AG04450 (cell line): ENCODE measurements at regions not wholly inside any gene's neighbourhood (a gene's known extent, or its start where the extent isn't known, plus 50 kb on each side); places are given as distances from the start of the nearest gene placed in this dataset.

Source experiments
- CTCF ChIA-PET: fragments of 300-600, 350-600 bp; formaldehyde crosslinking; extraction: SDS; loops from one replicate; lab custom pipeline; 2022; ENCODE audit warnings: antibody characterized with exemption, inconsistent platforms; lab: Charles Lee
- POLR2A ChIA-PET: fragments of 350-600 bp; formaldehyde crosslinking; extraction: SDS; loops from one replicate; lab custom pipeline; 2021; ENCODE audit warnings: antibody characterized with exemption, inconsistent platforms; lab: Yijun Ruan, JAX
- DNase-seq: peaks from one replicate; pipeline ENCODE4 v3.0.0-alpha.2; 2011; ENCODE audit warnings: low read depth, low spot score
- H3K27ac ChIP-seq: one replicate; pipeline ENCODE4 v1.5.1; 2012; ENCODE audit warnings: low read depth, low read length, control low read depth
- H3K27me3 ChIP-seq: one replicate; pipeline ENCODE4 v1.6.0; 2012; ENCODE audit warnings: low read length; ENCODE audit not compliant: control insufficient read depth, insufficient read depth
- H3K4me3 ChIP-seq: 2 replicates; pipeline ENCODE4 v1.5.1; 2011; ENCODE audit warnings: mild to moderate bottlenecking, low read depth, low read length, control low read depth
- H3K9me3 ChIP-seq: 2 replicates; pipeline ENCODE4 v1.5.1; 2012; ENCODE audit warnings: low read length; ENCODE audit not compliant: control insufficient read depth, insufficient read depth
- CTCF ChIP-seq: IDR thresholded peaks from 2 replicates; pipeline ENCODE4 v1.5.1; 2011; ENCODE audit warnings: low read depth, low read length, control low read depth, inconsistent platforms

- peaks cover 6% of the 10 kb centered on the region; the same call in 1 of the 2 replicates for H3K9me3 ChIP-seq
Measured at GRCh38 chr20:51195990-51196389, 173.1 kb upstream of the KCNG1 start.

GRCh38 chr20:51195419-51195901 lies 172.6 kb upstream of the KCNG1 start:
- H3K27me3 ChIP-seq, result no peaks in the 10 kb centered on the region
- POLR2A ChIA-PET, result no interaction called here
- TF ChIP-seq CTCF, result no peak
- H3K9me3 ChIP-seq, result peaks cover 6% of the 10 kb centered on the region; the same call in 1 of the 2 replicates
- H3K27ac ChIP-seq, result no peak overlapping the region
- DNase-seq, result no peak
- no peak overlapping the region for H3K4me3 ChIP-seq
- CTCF ChIA-PET, result interaction anchor here (1.1 kb wide), 1 partner anchor 203 kb away, joined by 3 read pairs; no protein-coding TSS in a partner anchor

More at GRCh38 chr20:51195990-51196389, 173.1 kb upstream of the KCNG1 start:
- Histone ChIP-seq H3K27me3 (no peaks in the 10 kb centered on the region), H3K4me3 (no peak overlapping the region), H3K27ac (no peak overlapping the region)
- CTCF ChIA-PET, result no interaction called here
- no peak for DNase-seq
- no peak for TF ChIP-seq CTCF
- POLR2A ChIA-PET, result no interaction called here

GRCh38 chr20:51193066-51193772 lies 170.3 kb upstream of the KCNG1 start:
- Histone ChIP-seq H3K27me3 (no peaks in the 10 kb centered on the region), H3K27ac (no peak overlapping the region), H3K4me3 (no peak overlapping the region), H3K9me3 (peaks cover 6% of the 10 kb centered on the region; the same call in 1 of the 2 replicates)
- no peak for DNase-seq
- ChIA-PET CTCF (interaction anchor here (1.2 kb wide), 1 partner anchor 178 kb away, joined by 3 read pairs; no protein-coding TSS in a partner anchor), POLR2A (no interaction called here)
- no peak for TF ChIP-seq CTCF

- Histone ChIP-seq H3K9me3 (peaks cover 6% of the 10 kb centered on the region; the same call in 1 of the 2 replicates), H3K27ac (no peak overlapping the region), H3K4me3 (no peak overlapping the region), H3K27me3 (no peaks in the 10 kb centered on the region)
- no peak for TF ChIP-seq CTCF
- ChIA-PET CTCF (no interaction called here), POLR2A (no interaction called here)
- DNase-seq, result no peak
Measured at GRCh38 chr20:51190783-51191180, 167.9 kb upstream of the KCNG1 start.
